ENCODE measurements at regions not wholly inside any gene's neighbourhood (a gene's known extent, or its start where the extent isn't known, plus 50 kb on each side); places are given as distances from the start of the nearest gene placed in this dataset.

DNA sequence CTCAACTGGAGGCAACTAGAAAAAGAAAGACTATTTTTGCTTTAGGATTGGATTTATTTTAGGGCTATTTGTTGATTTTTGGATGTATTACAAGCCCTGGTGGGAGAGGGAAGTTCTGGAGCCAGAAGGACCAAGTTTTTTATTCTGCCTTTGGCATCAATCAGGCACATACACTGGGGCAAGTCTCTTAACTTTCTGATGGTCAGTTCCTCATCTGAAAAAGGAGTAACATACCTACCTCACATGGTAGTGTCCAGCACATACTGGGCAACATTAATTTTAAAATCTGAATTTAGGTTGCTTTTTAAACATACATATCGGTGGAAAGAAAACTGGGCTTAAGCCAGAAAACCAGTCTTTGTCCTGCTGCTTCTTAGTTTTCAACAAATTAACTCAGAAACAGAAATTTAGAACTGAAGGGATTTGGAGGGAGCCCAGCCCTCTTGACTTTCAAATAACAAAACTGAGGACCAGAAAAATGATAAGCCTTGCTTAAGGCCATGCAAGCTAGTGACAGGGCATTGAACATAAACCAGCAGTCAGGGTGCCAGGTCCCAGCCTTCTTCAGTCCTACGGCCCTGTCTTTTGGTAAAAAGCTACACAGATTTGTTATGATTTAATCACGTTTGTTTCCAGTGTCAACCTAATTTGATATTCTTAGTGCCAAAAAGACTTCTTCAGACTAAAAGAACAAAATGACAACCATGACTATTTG is 90.2 kb upstream of the SLC38A2 start:
- DNase-seq (ENCODE audit: extremely low read depth in 1 of 11, low read depth in 9 of 11, low spot score in 4 of 11) = no peak

DNA sequence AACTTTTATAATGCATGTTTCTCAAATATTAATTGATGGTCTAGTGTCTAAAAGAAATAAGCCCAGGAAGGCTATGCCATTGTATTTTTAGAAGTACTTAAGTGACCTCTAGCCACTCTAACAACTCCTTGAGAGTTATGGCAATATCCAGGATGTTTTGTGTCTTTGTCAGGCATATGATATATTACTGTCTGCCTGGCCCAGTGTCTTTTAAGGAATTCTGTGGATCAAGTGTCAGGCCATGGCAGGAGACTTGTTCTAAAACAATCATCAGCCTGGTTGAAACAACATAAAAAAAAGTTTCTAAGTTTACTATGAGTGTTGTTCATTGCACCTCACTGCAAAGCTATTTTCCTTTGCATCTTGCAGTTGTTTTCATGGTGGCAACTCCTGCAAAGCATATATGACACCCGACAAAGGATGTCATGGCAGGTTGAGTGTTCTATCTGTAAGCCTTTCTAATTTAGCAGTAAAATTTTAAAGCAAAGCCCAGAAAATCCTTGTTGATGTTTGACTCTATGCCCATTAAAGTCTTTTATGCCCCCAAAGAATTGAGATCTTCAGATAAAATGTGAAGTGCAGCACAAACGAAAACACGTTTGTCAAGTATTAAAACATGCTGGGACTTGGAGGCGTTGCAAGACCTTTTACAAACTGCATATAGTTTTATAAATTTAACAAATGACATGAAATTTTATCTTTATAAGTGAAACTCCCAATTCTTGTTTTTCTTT is 89.5 kb upstream of the SLC38A2 start:
- no peak for DNase-seq (ENCODE audit: extremely low read depth in 1 of 11, low read depth in 9 of 11, low spot score in 4 of 11)

DNA sequence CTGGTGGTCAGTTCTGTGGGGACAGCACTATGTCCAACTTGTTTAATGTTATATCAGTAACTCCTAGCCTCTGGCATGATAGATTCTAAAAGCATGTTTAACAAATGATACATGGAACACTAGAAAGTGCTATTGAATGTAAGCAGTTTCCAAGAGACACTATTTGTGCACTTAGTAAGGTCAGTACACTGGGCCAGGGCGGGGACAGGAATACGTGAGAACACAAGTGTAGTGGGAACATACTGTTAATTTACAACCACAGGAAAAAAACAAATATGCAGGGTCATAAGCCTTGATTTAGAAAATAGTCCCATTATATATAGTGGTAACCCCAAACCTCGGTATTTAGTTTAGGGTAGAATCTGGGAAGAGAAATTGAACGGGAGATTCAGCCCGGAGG is 88.9 kb upstream of the SLC38A2 start:
- no peak for DNase-seq (ENCODE audit: extremely low read depth in 1 of 11, low read depth in 9 of 11, low spot score in 4 of 11)

DNA sequence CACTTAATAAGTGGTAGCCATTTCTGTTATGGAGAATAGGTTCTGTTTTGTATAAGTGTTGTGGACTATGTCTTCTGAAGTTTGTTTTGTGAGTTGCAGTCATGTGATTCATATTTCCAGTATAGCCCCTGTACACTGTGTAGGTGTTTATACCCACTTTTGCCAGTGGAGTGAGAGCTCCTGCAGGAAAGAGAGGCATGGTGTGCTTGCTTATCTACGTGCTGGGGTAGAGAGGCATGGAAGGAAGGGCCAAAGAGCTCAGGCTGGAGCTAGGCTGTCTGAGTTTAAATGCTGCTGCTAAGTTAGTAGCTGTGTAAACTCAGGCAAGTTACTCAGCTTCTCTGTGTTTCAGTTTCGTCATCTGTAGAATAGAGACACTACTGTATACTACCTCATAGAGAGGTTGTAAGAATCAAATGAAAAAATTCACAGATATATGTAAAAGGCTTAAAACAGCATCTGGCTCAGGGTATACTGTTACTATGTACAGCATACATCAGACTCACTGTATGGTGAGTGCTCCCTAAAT is 88.2 kb upstream of the SLC38A2 start:
- DNase-seq (ENCODE audit: extremely low read depth in 1 of 11, low read depth in 9 of 11, low spot score in 4 of 11) = no peak

DNA sequence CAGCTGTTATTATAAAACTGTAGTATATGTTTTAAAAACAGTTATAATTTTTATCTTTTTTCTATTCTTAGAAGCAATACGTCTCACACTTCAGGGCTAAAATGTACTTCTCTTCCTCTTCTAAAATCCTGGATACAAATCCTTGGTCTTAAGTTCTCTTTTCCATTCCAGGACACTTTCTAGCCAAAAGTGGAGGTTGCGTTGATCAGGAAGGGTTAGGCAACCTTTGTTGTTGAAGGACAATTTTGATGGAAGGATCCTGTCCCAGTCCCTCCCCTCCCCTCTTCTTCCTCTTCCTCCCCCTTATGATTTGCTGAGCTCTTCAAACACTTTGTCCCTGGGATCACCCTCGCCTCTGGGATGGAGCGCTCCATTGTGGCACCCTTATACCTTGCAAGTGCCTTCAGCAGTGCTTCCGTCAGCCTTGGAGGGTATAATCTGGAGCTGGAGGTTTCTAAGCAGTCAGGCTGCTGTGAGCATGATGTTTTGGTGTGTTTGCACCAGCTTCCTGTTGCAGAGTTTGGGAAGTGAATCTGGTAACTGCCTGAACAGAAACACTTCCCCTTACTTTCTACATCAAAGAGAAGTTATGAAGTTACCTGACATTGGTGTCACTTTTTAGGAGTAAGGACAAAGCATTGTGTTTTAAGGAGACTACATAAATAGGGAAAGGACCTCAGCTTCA is 87.4 kb upstream of the SLC38A2 start:
- no peak for DNase-seq (ENCODE audit: extremely low read depth in 1 of 11, low read depth in 9 of 11, low spot score in 4 of 11)

DNA sequence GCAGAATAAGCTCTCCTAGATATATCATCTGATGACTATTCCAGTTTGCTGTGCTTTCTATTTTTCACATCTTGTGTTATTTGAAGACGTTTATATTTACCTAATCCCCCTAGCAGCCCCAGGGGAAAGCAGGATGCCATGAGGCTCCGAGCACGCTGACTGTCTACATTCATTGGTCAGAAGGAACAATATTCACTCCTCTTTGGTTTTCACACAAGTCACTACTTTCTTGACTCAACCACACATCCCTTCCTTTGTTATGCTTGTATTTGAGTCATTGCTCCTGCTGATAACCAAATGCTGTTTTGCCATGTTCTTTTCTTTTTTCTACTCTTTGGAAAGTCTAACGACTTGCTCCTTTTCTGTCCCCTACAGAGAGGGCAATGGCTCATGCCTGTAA is 86.5 kb upstream of the SLC38A2 start:
- no peak for DNase-seq (ENCODE audit: extremely low read depth in 1 of 11, low read depth in 9 of 11, low spot score in 4 of 11)

DNA sequence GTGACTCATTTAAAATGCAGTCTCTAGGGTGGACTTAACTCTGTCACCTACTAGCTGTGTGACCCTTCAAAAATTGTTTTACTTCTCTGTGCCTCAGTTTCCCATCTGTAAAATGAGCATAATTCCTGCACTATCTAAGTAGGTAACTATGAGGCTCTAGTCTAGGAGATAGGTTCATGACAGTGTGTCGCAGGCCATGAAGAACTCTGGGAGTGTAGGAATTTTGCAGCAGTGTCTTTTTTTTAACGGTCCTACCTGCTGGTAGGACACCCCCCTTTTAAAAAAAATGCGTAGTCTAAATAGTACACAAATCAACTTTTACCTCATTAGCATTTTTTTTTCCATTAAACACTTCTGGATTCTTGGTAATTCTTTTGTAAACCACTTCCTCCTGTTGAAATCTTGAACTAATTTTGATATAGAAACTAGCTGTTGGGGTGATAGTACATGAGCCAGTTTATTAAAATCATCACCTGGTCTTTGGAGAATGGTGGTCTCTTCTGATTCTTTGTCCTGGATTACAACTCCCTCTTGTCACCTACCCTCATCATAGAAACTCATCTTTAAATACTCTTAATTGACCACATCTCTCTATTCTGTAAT is 86.0 kb upstream of the SLC38A2 start:
- no peak for DNase-seq (ENCODE audit: extremely low read depth in 1 of 11, low read depth in 9 of 11, low spot score in 4 of 11)

DNA sequence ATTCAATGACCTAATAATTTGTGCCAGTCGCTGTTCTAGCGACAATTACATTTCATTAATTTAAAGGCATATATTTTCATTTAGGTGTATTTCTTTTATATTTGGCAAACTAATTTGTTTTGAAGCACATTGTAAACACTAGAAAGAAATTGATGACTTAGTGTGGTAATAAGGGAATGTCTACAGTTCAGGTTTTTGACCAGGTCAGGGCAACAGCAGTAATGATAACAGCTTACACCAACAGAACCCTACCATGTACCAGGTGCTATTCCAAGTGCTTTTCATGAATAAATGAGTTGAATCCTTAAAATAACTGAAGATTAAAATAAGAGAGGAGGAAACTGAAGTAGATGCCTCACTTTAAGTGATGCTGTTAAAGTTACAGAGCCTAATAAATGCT is 85.4 kb upstream of the SLC38A2 start:
- no peak for DNase-seq (ENCODE audit: extremely low read depth in 1 of 11, low read depth in 9 of 11, low spot score in 4 of 11)

DNA sequence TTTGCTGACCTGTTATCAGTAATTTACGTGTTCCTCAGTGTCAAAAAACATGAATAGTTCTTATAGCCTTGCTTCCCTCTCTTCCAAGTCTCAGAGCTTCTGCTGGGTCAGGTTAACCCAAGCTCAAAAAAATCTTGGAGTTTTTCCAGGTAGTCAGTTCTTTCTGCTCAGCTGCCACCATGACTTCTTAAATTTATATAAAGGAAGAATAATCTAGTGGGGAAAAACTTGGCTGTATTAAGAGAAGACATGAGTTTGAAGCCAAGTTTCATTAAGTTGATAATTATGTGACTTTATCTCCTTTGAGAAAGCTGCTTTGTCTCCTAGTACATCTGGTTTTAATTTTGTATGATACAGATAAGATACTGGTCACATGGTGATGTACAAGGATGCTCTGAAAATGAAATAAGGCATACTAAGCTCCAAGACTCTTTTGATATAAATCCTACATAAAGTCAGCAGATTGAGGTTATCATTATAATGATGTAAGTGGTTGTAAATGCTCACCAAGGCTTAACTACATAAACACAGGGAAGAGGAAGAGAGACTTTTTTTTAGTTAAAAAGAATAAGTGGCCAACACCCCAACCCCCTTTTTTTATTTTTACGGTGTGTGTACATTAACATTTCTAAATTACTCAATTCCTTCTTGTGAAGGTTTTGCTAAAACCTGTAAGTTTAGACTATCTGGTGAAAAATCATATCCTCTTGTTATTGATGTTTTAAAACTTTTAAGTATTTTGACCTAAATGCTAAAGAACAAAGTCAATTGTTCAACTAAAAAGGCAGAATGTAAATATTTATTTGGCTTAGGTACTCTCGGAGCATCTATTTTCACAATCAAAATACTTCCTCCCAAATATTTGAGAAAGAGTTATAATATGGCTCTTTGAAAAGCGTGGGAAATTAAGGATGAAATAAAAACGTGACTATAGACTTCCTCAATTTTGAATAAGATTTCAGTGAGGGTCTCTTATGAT is 84.1 kb upstream of the SLC38A2 start:
- DNase-seq (ENCODE audit: extremely low read depth in 1 of 11, low read depth in 9 of 11, low spot score in 4 of 11) = no peak

DNA sequence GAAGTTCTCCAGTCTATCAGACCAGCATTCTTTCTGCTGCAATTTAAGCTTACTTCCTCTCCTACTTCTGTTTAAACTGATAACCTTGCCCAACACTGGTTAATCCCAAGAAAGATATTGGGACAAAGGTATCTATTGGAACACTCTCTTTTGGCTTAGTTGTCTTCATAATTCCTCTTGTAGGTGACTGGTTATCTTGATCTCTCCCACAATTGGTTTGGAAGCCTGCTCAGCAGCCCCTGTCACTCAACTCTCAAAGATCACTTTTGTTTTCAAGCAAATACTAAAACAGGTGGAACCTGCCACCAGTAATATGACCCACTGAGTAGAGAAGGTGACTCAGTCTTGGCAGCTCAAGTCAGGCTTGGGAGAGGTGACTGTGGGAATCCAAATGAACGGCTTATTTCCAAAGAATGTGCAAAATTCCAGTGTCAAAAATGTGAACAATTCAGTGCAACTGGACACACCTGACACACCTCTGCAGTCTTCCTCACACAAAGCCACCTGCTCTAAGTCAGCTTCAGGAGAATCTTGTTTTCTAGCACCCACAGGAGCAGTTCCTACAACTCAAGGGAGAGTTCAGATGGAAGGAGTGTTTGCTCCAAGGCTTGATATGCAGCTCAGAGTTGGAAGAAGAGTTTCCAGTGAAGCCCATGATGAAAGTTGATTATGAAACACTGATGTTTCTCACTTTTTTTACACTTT is 83.2 kb upstream of the SLC38A2 start:
- no peak for DNase-seq (ENCODE audit: extremely low read depth in 1 of 11, low read depth in 9 of 11, low spot score in 4 of 11)

DNA sequence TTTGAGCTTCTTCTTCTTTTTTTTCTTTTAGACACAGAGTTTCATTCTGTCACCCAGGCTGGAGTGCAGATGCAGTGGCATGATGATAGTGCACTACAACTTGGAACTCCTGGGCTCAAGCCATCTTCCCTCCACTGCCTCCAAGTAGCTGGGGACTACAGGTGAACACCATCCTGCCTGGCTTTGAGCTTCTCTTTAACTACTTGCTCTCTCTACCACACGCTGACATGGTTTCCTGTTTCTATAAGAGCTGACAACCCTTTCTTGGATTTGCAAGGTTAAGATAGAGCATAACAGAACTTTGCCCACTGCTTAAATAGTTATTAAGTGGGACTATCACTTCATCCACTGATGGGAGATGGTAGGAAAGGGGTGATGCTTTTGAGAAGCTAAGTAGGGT is 82.4 kb upstream of the SLC38A2 start:
- no peak for DNase-seq (ENCODE audit: extremely low read depth in 1 of 11, low read depth in 9 of 11, low spot score in 4 of 11)

DNA sequence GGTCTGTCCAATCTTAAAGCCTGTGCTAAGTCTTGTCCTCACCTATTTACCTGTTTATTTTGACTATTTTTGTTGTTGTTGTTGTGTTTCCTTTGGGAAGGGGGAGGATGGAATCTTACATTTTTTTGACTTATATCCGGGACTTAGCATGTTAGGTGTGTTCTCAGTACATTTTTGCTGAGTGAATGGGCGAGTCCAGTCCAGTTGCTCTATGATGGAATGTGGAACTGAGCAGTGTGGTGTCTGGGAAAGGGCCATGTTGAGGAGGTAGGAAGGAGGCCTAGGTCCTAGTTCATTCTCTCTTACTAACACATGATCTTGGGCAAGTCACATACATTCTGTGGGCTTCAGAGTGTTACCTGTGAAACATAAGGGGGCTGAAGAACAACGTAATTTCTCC is 80.9 kb upstream of the SLC38A2 start:
- DNase-seq (ENCODE audit: extremely low read depth in 1 of 11, low read depth in 9 of 11, low spot score in 4 of 11) = no peak

DNA sequence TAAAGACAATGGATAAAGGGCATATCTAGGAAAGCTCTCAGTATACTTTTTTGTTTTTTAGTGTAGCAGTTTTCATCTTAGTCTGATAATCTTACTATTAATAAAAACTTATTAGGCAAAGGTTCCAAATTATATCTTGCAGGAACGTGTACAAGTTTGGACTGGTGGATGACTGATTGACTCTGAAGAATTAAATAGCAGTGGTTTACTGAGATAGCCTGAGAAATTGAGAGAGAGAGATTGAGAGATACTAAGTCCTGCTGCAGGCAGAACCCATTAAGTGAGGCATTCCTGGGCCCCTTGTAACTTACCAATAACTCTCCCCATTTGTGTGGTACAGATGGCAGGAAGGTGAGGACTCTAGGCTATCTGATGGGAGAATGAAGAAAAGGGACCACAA is 80.2 kb upstream of the SLC38A2 start:
- no peak for DNase-seq (ENCODE audit: extremely low read depth in 1 of 11, low read depth in 9 of 11, low spot score in 4 of 11)

DNA sequence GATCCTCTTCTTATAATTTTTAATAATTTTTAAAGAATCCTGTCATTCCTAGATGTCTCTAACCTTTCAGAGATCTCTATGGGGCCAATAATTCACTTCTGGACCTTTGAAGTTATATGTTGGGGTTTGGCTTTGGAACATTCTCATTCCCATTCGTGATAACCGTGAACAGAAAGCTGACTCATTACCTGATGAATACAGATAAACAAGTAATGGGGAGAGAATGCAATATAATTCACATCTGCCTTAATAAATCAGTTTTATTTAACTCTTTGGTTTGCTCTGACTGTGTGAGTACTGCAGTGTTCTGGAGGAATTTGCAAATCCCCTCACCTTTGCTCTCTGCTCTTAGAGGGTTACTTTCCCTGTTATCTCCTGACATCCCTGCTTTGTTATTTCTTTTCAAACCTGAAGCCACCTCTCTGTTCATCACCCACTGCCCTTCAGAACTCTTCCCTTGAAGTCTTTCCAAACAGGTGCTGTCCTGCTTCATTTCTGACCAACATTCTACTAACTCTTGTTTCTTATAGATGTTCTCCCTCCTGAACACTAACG is 79.6 kb upstream of the SLC38A2 start:
- DNase-seq (ENCODE audit: extremely low read depth in 1 of 11, low read depth in 9 of 11, low spot score in 4 of 11) = no peak

DNA sequence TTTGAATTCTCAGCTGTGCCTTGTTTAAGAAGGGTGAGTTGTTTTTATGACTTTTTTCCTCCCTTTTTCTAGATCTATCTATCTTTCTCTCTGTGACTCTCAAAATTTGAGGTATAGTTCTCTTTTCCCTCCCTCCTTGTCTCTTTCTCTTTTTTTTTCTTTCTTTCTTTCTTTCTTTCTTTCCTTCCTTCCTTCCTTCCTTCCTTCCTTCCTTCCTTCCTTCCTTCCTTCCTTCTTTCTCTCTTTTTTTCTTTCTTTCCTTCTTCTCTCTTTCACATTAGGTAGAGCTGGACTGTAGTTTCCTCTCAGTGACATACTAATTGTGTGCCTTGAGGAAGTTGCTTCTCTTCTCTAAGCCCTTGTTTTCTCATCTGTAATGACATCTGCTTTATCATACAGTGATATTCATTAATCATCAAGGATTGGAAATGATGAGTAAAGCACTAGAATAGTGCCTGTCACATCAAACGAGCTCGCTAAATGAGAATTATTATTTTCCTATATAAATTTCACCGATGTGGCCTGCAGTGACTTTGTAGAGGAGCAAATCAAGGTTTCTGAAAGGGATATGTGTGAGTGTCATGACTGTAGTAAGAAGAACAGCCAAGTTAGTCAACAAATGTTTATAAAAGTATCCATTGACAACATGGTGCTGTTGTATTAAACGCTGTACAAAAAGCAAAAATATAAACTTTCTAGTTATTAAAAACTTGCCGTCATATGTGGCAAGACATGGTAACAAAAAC is 78.9 kb upstream of the SLC38A2 start:
- DNase-seq (ENCODE audit: extremely low read depth in 1 of 11, low read depth in 9 of 11, low spot score in 4 of 11) = no peak

DNA sequence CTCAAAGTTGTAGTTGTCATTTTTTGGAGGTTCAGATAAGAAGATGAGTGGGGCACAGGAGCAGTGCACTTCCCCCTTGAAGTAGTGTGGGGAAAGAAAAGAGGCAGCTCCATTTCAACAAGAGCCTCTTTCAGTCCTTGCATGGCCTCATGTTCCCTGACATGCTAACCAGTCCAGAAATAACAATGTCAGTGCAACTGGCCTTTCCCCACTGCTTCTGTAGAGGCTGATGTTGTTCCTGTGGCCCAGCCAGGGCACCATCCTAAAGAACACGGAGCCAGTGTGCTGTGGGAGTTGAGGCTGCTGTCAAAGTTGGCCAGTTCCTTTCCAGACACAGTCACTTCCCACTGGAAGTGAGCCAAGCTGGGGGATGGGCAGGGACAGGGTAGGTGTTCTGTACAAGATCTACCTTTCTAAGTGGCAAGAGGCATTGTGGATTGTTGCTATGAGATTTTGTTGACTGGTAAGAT is 77.7 kb upstream of the SLC38A2 start:
- DNase-seq (ENCODE audit: extremely low read depth in 1 of 11, low read depth in 9 of 11, low spot score in 4 of 11) = no peak

DNA sequence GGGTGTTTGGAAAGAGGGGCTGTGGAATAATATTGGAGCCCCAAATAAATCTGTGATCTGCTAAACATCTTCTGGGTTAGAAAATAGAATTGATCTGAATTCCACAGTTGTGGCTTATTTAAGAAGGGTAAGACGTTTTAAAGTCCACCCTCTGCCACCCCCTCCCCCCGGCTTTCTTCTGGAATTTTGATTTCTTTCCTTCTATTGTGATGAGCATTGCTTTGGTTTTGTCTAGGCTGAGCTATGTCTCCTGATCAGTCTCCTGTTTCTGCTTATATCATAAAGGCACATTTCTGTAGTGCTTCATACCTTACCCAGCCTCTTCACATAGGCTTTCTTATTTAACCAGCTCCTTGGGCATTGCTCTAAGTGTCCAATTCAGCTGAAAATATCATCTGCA is 77.3 kb upstream of the SLC38A2 start:
- DNase-seq (ENCODE audit: extremely low read depth in 1 of 11, low read depth in 9 of 11, low spot score in 4 of 11) = no peak
